GM12891 (cell line): ENCODE measurements at regions not wholly inside any gene's neighbourhood (a gene's known extent, or its start where the extent isn't known, plus 50 kb on each side); places are given as distances from the start of the nearest gene placed in this dataset.

Source experiments
- POLR2A ChIP-seq: IDR thresholded peaks from 2 replicates; pipeline ENCODE4 v1.6.1; 2011; ENCODE audit warnings: low read depth, low read length, control low read depth
- POLR2AphosphoS5 ChIP-seq: IDR thresholded peaks from 2 replicates; pipeline ENCODE4 v1.6.1; 2011; ENCODE audit warnings: low read depth, low read length, control low read depth

DNA sequence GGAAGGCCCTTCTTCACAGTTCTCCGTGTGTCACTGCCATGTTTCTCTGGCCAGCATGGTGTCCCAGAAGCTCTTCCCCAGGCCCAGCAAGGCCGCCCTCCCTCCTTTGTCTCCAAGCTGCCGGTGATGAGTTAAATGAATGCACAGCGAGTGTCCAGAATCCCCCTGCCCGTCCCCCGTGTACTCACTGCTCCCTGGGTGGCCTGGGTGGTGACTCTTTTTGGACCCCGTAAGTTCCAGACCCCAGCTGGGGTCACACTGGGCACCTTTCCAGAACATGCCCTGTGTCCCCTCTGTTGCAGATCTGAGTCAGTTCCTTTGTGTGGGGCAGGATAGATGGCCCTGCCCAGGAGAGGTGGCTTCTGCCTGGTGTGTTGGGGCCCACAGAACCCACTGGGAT lies 95.0 kb downstream of the MRPL36 start:
- TF ChIP-seq POLR2AphosphoS5 (no peak), POLR2A (no peak)
